NCI-H524 (cell line): ENCODE measurements at regions not wholly inside any gene's neighbourhood (a gene's known extent, or its start where the extent isn't known, plus 50 kb on each side); places are given as distances from the start of the nearest gene placed in this dataset.
A peak's percentile ranks its signal among the peaks of the same experiment; 100 is the strongest.

Source experiments
- DNase-seq, 2 experiments: peaks; one replicate each; lab custom pipeline; 2025; lab: John Stamatoyannopoulos, UW

DNA sequence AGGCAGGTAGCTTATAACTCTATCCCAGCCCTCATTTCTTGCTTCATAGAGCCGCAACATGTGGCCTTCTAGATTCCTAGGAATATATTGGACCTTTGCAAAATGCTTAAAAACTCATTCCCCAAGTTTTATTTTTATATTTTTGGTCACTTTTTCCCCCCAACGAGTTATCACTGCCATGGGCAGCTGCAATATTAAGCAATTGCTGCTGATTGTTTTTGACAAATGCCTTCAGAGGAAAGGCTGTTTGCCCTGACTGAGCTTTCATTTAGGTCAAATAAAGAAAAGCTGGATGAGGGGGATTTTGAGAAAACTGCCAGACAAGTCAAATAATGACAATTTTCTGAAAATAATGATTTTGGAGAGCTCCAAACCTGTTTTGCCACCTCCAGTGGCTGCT, 976.9 kb upstream of the MBL2 start:
- DNase-seq = no peak

DNA sequence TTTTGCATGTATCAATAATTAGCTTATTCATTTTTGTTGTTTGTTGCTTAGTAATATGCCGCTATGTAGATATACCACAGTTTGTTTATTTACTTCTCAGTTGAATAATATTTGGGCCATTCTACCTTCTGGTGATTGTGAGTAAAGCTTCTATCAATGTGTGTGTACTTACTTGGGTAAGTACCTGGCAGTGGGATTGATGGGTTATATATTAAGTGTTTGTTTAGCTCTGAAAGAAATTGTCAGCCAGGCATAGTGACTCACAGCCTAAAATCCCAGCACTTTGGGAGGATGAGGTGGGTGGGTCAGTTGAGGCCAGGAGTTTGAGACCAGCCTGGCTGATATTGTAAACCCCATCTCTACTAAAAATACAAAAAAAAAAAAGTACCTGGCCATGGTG, 975.7 kb upstream of the MBL2 start:
- DNase-seq = no peak

DNA sequence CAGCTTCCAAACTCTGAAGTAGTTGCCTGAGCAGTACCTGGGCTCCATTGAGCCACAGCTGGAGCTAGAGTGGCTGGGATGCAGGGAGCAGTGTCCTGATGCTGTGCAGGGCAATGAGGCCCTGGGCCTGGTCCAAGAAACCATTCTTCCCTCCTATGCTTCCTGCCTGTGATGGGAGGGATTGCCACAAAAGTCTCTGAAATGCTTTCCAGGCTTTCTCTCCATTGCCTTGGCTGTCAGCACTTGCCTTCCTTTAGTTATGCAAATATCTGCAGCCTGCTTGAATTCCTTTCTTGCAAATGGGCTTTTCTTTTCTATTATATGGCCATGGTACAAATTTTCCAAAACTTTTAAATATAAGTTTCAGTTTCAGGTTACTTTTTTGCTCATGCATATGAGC, 972.2 kb upstream of the MBL2 start:
- no peak for DNase-seq

DNA sequence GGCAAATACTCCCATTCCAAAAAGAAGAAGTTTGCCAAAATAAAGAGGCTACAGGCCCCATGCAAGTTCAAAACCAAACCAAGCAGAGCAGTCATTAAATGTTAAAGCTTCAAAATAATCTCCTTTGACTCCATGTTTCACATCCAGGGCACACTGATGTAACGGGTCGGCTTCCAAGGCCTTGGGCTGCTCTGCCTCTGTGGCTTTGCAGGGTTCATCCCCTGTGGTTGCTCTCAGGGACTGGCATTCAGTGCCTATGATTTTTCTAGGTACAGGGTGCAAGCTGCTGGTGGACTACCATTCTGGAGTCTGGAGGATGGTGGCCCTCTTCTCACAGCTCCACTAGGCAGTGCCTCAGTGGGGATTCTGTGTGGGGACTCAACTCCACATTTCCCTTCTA, 971.6 kb upstream of the MBL2 start:
- no peak for DNase-seq

DNA sequence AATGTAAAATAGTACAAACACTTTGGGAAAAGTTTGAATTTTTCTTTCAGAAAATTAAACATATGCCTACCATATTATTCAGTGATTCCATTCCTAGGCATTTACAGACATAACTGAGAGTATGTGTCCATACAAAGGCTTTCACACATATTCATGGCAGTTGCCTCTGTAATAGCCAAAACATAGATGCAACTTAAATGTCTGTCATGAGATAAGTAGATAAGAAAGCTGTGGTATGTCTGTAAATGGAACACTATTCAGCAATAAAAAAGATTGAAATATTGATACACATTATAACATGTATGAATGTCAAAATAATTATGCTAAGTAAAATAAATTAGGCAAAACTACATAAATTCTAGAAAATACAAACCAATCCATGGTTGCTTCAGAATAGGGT, 964.5 kb upstream of the MBL2 start:
- no peak for DNase-seq

DNA sequence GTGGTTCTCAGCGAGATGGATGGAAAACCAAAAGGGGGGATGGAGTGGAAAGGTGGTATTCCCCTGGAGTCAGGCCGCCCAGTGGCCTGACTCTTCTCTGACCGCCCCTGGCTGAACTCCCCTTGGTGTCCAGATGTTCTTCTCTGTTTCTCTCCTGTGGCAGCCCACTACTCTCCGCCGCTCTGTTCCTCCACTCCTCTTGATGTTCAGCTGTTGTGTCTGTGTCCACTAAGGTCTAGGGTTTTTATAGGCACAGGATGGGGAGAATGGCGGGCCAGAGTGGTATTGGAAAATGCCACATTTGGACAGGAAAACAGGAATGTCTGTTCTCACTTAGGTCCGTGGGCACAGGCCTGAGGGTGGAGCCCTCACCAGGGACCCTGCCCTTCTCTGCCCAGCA, 954.3 kb upstream of the MBL2 start:
- DNase-seq = no peak

DNA sequence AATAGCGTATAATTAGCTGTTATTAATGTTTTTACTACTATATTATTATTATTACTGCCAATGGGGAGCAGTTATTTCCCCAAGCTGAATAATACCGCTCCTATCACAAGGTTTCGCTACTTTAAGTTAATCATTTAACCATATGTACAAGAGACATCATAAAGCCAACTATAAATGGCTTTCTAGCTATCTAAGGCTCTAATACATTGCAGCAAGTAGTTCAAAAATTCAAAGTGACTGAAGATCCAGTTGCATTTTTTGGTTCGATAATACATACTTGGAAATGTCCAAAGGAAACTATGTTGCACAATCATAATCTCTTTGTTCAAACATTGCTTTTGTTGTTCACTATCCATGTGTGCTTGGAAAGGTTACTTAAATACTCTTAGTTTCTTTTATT, 952.0 kb upstream of the MBL2 start:
- DNase-seq = no peak

DNA sequence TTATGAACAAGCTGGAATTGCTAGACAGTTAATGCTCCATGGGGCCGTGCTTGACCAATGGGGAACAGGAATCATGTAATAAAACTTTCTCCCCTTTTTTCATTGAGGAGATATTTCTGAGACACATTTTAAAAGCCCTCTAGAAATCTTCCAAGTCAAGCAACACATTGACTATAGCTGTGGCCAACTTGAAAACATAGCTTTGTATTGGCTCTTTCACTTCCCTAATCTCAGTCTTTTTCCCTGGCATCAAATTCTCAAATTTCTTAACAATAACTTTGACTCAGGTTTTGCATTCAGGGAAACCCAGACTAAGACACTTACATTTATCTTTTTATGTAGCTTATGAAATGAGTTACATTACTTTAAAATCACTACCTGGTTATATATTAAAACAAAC, 947.1 kb upstream of the MBL2 start:
- no peak for DNase-seq

DNA sequence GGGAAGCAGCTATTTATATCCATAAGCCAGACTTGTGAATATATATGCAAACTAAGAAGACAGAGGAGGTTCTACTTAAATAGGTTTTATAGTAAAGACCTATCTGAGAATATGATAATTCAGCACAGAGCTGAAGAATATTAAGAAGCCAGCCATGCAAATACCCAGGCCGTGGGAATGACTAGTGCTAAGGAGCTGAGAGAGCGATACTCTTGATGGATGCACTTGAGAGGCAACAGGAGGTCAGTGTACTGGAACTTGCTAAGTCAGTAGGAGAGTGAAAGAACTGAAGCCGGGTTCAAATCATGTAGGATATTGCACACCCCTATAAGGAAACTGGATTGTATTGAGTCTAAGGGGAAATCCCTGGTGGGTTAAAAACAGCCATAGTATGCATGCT, 943.6 kb upstream of the MBL2 start:
- DNase-seq = no peak

DNA sequence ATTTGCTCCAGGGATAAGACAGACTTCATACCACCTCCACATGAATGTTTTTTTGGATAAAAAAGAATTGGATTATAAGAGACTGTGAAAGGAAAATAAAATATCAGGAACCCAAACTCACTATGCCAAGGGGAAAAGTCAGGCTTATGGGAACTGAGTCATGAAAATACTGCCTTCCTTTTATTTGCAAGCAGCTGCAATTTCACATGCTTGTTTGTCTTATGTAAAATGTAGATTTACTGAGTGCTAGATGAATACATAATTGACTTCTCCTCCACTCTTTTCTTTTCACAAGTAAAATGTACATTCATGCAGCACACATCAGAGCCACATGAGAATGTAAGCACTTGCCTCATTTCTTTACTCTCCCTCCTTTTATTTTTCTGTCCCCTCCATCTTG, 940.8 kb upstream of the MBL2 start:
- DNase-seq = no peak

DNA sequence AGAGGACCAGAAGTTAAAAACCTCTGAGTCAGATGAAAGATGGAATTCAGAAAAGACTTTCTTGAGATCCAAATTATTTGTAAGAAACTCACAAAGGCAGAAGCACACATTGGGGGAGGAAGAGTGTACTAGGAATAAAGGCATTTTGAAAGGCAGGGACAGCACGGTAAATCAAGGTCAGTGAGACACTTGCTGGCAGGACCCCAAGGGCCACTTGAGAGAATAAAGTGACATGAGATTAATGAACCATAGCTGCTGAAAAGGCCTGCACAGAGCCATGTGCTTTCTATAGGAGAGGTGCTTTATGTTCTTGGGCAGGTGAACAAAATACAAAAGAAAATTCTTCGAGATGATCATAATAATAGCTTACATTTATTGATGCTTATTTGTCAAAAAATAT, 929.9 kb upstream of the MBL2 start:
- DNase-seq = no peak

DNA sequence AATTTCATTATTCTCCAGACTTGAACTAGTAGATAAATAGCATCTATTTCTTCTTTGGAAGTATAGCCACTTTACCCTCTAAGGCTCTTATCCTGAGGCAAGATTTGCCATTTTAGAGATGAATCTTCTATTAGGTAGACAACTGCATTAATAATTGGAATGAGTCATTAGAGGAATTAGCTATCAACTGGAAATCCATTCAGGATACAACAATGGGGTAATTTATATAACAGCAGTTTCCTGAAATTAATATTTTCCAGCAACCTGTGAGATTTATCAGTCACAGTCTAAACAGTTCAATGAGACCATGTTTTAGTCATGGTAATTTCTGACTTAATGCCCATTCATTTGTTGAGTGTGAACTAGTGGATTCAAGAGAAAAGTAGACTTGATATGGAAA, 928.6 kb upstream of the MBL2 start:
- no peak for DNase-seq

DNA sequence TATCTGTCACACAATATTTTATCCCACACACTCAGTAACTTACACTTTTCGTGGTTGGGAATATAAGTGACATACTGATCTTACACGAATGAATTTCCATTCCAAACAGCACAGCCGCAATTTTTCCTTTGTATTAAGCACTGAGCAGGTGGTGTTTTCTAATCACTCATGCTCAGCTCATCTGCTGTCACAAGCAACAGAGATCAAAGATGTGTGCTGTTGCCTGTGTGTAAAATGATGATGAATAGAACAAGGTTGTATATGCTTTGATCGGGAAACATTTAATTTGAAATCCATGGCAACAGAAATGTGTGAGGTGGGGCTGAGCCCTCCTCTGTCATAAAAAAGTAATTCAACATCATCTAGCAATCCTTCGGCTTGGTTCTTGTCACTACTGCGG, 927.7 kb upstream of the MBL2 start:
- DNase-seq = no peak

DNA sequence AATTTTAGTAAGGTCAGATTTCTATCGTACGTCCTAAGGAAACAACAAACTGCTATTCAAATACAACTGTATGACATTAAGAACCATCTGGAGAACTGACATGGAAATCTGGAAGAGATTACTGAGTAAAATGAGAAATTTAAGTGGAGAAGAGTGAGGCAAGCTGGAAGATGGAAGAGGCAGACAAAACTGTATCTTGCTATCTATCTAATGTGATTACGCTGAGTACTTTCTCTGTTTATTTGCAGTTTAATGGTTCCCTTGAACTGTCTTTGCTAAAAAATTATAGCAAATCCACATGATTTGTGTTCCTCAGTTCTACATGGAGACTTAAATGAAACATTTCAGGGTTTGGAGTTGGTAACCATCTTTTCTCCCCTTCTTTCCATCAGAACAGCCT, 927.1 kb upstream of the MBL2 start:
- DNase-seq = no peak

DNA sequence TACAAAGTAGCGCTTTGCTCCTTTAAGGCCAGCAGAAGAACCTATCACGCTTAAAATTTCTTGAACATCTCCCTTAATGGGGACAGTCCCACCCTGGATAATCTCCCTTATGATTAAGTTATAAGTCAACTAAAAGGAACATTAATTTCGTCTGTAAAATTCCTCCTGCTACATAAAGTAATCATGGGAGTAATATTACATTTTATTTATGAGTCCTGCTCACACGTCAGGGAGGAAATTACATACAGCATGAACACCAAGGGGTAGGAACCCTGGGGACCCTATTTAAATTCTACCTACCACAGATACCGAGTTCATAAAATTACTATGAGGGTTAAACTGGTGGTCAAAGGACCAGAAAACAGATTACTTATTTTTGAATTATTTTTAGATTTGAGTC, 926.6 kb upstream of the MBL2 start:
- DNase-seq = no peak

DNA sequence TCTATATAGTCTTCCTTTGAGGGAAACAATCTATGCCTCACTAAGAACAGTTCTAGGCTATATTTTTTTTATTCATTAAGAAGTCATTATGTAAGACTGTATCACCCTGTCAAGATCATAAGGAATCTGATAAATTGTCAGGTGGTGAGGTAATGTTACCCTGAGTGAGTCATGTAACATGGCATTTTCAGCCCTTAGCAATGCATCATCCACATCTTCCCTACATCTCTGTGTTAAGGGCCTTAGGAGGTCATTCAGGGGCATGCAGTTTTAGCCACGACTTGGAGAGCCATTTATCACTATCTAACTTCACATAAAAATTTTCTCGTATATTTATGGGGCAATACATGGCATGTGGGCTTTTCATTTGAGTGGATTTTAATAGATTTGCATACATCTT, 924.5 kb upstream of the MBL2 start:
- no peak for DNase-seq

DNA sequence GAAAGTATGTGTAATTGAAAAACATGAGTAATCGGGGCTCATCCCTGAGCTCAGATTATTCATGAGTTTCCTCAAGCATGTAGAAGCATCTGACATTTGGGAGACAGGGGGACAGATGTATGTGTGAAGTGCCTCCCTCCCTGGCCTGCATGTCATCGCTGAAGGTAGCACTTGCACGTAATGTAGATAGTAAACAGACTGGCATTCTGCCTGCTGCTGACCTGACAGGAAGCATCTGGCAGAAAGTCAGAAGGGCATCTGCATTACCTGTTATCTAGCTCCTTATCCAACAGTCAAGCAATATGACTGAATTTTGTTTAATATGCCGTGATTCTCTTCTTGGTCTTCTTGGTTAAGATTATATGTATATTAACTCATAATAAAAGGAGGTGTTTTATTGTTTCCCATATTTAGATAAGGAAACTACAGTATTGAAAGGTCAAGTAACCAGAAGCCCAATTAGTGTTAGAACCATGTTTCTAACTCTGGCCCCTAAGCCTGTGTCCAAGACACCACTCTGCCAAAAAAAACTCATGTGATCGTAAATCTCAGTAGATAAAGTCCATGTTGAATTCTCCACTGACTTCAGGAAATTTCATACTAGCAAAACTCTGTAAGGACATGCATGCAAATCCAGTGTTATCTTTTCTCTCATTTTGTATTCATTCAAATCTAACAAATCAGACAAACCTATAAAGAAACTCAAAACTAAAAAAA, 918.1 kb upstream of the MBL2 start:
- peak in 1 of 2 experiments; percentile 6 for DNase-seq

DNA sequence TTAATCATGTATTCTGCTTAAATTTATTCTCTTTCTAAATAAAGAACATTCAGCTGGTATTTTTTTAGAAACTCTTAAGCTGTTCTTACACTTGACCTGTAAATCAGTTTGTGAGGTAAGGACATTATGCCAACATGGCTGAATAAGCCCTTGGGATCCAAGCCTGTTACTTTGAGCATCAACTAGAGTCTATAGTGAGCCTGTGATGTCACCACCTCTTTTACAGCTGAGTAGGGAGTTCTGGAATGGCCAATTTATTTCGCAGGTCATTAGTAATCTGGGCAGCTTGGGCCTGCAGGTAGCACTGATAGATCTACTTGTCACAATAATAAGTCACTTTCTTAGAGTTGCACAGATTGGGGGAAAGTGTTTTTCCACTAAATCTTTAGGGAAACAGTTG, 915.2 kb upstream of the MBL2 start:
- no peak for DNase-seq

DNA sequence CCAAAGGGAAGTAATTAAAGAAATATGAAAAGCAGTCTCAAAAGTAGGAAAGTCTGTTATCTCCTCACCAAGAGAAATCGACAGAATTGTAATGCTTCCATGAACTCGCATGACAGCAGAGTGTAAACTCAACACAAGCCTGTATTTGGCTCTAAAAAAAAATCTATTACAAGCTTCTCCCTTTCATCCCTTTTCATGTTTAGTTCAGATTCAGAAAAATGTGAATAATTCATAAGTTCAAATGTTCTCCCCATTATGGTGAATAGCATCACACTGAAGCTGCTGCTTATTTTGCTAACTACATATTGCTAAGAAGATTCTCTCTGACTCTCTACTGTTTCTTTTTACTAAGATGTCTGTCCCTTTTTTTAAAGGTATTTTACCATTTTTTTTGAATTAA, 910.3 kb upstream of the MBL2 start:
- no peak for DNase-seq

DNA sequence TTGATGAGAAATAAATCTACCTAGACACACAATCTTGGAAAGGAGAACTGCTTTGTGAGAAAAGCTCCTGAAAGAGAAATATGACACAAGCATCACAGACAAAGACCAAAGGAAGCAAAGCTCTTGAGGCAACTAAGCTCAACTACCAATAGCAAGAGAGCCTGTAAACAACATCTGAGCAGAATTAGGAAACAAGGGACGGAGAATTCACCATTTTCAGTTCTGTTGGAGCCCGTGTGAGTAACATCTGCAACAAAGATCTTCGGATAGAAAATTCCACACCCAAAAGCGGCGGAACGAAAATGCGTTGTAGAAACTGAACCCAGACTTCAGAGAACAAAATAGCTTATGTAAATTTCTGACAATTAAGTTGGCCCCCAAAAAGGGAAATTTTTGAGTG, 909.9 kb upstream of the MBL2 start:
- DNase-seq = no peak

DNA sequence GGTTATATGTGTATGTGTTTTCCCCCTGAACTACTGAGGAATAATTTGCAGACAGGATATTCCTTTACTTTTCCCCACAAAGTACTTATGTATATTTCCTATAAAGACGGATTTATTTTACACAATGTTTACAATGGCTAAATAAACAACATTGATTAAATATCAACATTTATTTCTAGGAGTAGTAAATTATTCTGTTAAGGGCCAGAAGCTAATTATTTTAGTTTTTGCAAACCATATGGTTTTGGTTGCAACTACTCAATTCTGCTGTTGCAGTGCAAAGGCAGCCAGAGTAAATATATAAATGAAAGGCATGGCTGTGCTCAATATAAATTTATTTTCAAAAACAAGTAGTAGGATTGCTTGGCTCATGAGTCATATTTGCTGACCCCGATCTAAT, 907.1 kb upstream of the MBL2 start:
- no peak for DNase-seq

DNA sequence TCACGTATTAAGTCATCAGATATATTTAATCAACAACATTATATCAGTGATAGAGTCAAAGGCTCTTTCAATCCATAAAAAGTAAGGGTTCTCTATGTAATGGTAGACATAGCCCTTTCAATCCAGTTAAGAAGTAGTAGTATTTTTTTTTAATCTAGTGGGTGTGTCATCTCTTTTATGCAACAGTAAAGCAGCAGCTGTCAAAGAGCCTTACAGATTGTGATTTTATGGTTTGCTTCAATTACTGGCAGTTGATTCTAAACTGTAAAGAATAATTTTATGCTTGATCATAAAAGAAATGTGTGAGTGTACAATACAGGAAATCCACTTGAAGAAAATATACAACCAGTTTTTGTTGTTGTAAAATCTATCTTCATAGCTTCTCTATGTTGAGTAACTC, 902.6 kb upstream of the MBL2 start:
- no peak for DNase-seq

DNA sequence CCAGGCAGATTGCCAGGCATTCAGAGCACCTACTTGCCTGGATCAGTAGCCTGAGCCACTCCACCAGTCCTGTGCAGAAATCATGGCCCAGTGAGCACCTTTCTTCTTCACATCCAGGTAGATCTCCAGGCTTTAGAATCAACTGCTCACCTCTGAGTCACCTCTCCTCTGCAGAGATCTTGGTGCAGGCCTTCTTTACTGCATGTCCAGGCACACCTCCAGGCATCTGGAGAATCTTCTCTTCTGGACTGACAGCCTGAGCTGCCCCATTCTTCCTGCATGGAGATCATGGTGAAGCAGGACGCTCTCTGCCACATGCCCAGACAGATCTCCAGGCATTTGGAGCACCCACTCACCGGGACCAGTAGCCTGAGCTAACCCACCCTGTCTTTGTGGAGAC, 894.5 kb upstream of the MBL2 start:
- no peak for DNase-seq

DNA sequence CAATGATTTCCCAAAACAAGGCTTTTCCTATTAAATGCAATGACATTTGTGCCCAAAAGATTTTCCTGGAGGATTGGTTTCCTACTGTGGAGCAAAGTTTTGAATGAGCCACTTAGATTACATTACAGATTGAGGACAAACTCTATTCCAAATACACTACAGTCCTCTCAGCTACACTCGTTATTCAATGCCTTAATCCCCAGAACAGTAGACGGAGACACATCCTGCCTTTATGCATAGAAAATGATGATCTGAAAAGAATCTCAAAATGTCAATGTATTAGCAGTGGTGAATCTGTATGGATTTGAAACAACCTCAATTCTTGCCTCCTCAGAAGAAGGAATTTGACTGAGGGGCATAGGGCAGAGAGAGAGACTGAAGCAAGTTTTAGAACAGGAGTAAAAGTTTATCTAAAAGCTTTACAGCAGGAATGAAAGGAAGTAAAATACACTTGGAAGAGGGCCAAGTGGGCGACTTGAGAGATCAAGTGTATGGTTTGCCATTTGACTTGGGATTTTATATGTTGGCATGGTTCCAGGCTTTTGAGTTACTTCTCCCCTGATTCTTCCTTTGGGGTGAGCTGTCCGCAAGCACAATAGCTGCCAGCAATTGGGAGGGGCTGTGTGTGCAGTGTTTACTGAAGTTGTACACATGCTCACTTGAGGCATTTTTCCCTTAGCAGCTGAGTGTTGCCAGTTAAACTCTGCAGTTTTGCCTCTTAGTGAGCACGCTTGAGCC, 891.9 kb upstream of the MBL2 start:
- no peak for DNase-seq
